Testis (tissue), 2 donors: ENCODE measurements at regions not wholly inside any gene's neighbourhood (a gene's known extent, or its start where the extent isn't known, plus 50 kb on each side); places are given as distances from the start of the nearest gene placed in this dataset.

Experiments
- CTCF ChIP-seq, 3 experiments: fragments of 450-650 bp in 2 of 3; fragments of 200-600 bp in 1 of 3; sonication (generic) in 1 of 3; IDR thresholded peaks; one replicate each; pipeline ENCODE4 v1.5.1; 2016 to 2019; ENCODE audit warnings: antibody characterized with exemption in 3 of 3, mild to moderate bottlenecking in 2 of 3, moderate library complexity in 1 of 3
- POLR2A ChIP-seq: fragments of 450-650 bp; IDR thresholded peaks from one replicate; pipeline ENCODE4 v1.6.1; 2017; ENCODE audit warnings: antibody characterized with exemption, mild to moderate bottlenecking, moderate library complexity

GRCh38 chr21:17101696-17102095 is 411.1 kb upstream of the CXADR start:
- TF ChIP-seq CTCF (IDR thresholded peaks at IDR 0.05): no peak
- no peak for TF ChIP-seq POLR2A
